GM12873 (cell line): ENCODE measurements at regions not wholly inside any gene's neighbourhood (a gene's known extent, or its start where the extent isn't known, plus 50 kb on each side); places are given as distances from the start of the nearest gene placed in this dataset.

ENCODE experiments used
- TF ChIP-seq, protein P1 (sequence below): IDR thresholded peaks from 2 replicates; pipeline ENCODE4 v1.5.1; 2012; ENCODE audit warnings: low read depth, mild to moderate bottlenecking, moderate library complexity, low read length, control low read depth; ENCODE audit not compliant: insufficient read depth; ENCODE audit errors: missing control alignments

- TF ChIP-seq, protein P1, sequence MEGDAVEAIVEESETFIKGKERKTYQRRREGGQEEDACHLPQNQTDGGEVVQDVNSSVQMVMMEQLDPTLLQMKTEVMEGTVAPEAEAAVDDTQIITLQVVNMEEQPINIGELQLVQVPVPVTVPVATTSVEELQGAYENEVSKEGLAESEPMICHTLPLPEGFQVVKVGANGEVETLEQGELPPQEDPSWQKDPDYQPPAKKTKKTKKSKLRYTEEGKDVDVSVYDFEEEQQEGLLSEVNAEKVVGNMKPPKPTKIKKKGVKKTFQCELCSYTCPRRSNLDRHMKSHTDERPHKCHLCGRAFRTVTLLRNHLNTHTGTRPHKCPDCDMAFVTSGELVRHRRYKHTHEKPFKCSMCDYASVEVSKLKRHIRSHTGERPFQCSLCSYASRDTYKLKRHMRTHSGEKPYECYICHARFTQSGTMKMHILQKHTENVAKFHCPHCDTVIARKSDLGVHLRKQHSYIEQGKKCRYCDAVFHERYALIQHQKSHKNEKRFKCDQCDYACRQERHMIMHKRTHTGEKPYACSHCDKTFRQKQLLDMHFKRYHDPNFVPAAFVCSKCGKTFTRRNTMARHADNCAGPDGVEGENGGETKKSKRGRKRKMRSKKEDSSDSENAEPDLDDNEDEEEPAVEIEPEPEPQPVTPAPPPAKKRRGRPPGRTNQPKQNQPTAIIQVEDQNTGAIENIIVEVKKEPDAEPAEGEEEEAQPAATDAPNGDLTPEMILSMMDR: no peak
These were observed 114.8 kb downstream of the METRNL start for GRCh38 chr17:83194186-83194561.

DNA sequence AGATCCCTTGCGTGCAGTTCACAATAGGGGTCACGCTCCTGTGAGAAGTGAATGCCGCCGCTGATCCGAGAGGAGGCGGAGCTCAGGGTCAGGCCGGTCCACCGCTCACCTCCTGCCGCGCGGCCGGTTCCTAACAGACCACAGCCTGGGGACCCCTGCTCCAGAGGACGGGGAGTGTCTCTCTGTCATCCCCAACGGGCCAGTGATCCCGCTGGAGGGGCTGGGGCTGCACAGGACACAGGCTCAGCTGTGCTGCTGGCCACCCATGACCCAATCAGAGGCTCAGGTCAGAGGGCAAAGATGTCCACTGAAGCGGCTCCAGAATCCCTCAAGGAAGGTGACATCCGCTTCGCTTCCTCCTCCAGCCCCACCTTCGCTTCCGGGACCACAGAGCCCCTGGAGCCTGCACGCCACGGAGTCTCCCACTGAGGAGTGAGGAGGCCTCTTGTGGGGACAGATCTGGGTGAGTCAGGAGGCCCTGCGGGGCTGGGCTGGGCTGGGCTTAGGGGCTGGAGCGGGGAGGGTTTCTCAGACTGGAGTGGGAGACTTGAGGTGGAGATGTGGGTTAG is 115.4 kb downstream of the METRNL start:
- TF ChIP-seq, protein P1: no peak

- TF ChIP-seq, protein P1: no peak
These were observed 116.1 kb downstream of the METRNL start for GRCh38 chr17:83195330-83196023.

GRCh38 chr17:83196024-83196365 is 116.6 kb downstream of the METRNL start:
- TF ChIP-seq, protein P1: no peak

DNA sequence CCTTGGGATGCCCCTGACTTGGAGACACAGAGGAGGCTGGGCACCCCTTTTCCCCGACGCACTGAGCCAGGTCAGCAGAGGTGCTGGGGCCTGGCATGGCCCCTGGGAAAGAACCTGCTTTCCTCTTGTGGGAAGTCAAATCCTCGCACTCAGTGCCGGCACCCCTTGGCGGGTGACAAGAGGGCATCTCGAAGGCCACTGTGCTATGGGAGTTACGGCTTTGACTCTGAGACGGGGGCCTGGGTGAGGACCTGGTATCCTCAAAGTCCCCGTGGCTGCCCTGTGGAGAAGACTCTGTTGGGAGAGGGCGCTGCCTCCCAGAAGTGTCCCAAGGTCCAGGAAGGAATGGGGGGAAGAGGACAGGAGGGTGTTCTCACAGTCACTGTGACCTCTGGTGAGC is 117.0 kb downstream of the METRNL start:
- TF ChIP-seq, protein P1: no peak

- TF ChIP-seq, protein P1: no peak
These were observed 117.8 kb downstream of the METRNL start for GRCh38 chr17:83196973-83197880.
